PC-9 (cell line): ENCODE measurements at regions not wholly inside any gene's neighbourhood (a gene's known extent, or its start where the extent isn't known, plus 50 kb on each side); places are given as distances from the start of the nearest gene placed in this dataset.
"Not testable (repeated sequence)": the region's sequence is repeated elsewhere in the genome, so short reads cannot be mapped to it uniquely, and the experiment has no call there.

Experiments used
- BruUV-seq: library from RNA; stranded (reverse); fragments of 400-500 nt; replicated peaks from 2 replicates; lab custom pipeline; 2021; lab: Mats Ljungman, UMichigan
- CTCF ChIA-PET: fragments of 300-600 bp; sonication (Branson Sonifier 250); formaldehyde crosslinking; loops from one replicate; lab custom pipeline; 2022; ENCODE audit warnings: antibody characterized with exemption; lab: Charles Lee
- POLR2A ChIA-PET: fragments of 300-600 bp; sonication (Branson Sonifier 250); formaldehyde crosslinking; loops from one replicate; lab custom pipeline; 2022; ENCODE audit warnings: antibody characterized with exemption; ENCODE audit not compliant: unreplicated experiment; lab: Charles Lee
- DNase-seq, 2 experiments: peaks; one replicate each; pipeline versions ENCODE4 v3.0.0 to v3.0.0-alpha.2; 2015 to 2022; ENCODE audit warnings: mixed read lengths in 1 of 2
- H2AFZ ChIP-seq: fragments of 200-600 bp; sonication (generic); 2 replicates; pipeline ENCODE4 v1.8.1; 2017; ENCODE audit warnings: antibody characterized with exemption
- H3F3A ChIP-seq: fragments of 200-600 bp; sonication (generic); 2 replicates; pipeline ENCODE4 v1.8.1; 2017; ENCODE audit warnings: antibody characterized with exemption, mild to moderate bottlenecking, low read depth; ENCODE audit not compliant: insufficient read depth
- H3K27ac ChIP-seq: fragments of 200-600 bp; sonication (generic); 2 replicates; pipeline ENCODE4 v1.6.1; 2016; ENCODE audit warnings: mixed run types
- H3K27me3 ChIP-seq: fragments of 200-600 bp; sonication (generic); 2 replicates; pipeline ENCODE4 v1.6.1; 2016; ENCODE audit warnings: low read depth, mixed run types; ENCODE audit not compliant: insufficient read depth
- H3K36me3 ChIP-seq: fragments of 200-600 bp; sonication (generic); 2 replicates; pipeline ENCODE4 v1.6.1; 2016; ENCODE audit warnings: low read depth, mixed run types
- H3K4me1 ChIP-seq: fragments of 200-600 bp; sonication (generic); replicated peaks from 2 replicates; pipeline ENCODE4 v1.6.1; 2016; ENCODE audit warnings: mixed run types; ENCODE audit not compliant: insufficient read depth
- H3K4me2 ChIP-seq: fragments of 200-600 bp; sonication (generic); 2 replicates; pipeline ENCODE4 v1.6.1; 2017; ENCODE audit warnings: mixed run types
- H3K4me3 ChIP-seq: fragments of 200-600 bp; sonication (generic); 2 replicates; pipeline ENCODE4 v1.6.1; 2016; ENCODE audit warnings: mixed run types
- H3K79me2 ChIP-seq: fragments of 200-600 bp; sonication (generic); 2 replicates; pipeline ENCODE4 v1.6.1; 2017; ENCODE audit warnings: low read depth, mixed run types
- H3K9me2 ChIP-seq: fragments of 200-600 bp; sonication (generic); 2 replicates; pipeline ENCODE4 v1.8.1; 2017; ENCODE audit warnings: mild to moderate bottlenecking; ENCODE audit not compliant: insufficient read depth
- H3K9me3 ChIP-seq: fragments of 200-600 bp; sonication (generic); 2 replicates; pipeline ENCODE4 v1.8.1; 2016; ENCODE audit warnings: low read depth; ENCODE audit not compliant: insufficient read depth
- H4K20me1 ChIP-seq: fragments of 200-600 bp; sonication (generic); 2 replicates; pipeline ENCODE4 v1.8.1; 2017; ENCODE audit not compliant: insufficient read depth
- EZH2 ChIP-seq: fragments of 200-600 bp; sonication (generic); IDR thresholded peaks from 2 replicates; pipeline ENCODE4 v1.8.0; 2017; ENCODE audit warnings: antibody characterized with exemption, low read depth
- intact Hi-C: fragments of 100-400 bp; cut with micrococcal nuclease; formaldehyde crosslinking; loops from one replicate; pipeline ENCODE4 v1.10.0; 2022; ENCODE audit not compliant: unreplicated experiment
- TF ChIP-seq, protein P1 (sequence below): fragments of 200-600 bp; sonication (generic); conservative IDR thresholded peaks from 2 replicates; pipeline ENCODE4 v1.6.1; 2017; ENCODE audit warnings: mixed run types, antibody characterized with exemption, mild to moderate bottlenecking, moderate library complexity

DNA sequence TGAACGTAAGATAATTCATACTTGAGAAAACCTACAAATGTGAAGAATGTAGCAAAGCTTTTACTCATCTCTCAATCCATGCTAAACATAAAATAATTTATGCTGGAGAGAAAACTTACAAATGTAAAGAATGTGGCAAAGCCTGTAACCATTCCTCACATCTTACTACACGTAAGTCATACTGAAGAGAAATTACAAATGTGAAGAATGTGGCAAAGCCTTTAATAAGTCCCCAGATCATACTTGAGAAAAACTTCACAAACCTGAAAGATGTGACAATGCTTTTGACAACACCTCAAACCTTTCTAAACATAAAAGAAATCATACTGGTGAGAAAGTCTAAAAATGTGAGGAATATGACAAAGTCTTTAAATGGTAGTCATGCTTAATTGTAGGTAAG, 89.4 kb downstream of the ZNF675 start:
- Histone ChIP-seq H3K27ac (no peak overlapping the region), H3K79me2 (no peaks in the 10 kb centered on the region), H3K36me3 (no peaks in the 10 kb centered on the region), H3K4me1 (no peaks in the 10 kb centered on the region), H3K9me3 (no peaks in the 10 kb centered on the region; the same call in 1 of the 2 replicates), H3K4me3 (no peak overlapping the region), H3K4me2 (no peak overlapping the region), H2AFZ (no peak overlapping the region), H3K27me3 (no peaks in the 10 kb centered on the region), H4K20me1 (no peaks in the 10 kb centered on the region), H3F3A (no peaks in the 10 kb centered on the region; the same call in 1 of the 2 replicates), H3K9me2 (no peaks in the 10 kb centered on the region; the same call in 1 of the 2 replicates)
- intact Hi-C loops: no loop called here
- ChIA-PET CTCF (no interaction called here), POLR2A (no interaction called here)
- TF ChIP-seq, protein P1, sequence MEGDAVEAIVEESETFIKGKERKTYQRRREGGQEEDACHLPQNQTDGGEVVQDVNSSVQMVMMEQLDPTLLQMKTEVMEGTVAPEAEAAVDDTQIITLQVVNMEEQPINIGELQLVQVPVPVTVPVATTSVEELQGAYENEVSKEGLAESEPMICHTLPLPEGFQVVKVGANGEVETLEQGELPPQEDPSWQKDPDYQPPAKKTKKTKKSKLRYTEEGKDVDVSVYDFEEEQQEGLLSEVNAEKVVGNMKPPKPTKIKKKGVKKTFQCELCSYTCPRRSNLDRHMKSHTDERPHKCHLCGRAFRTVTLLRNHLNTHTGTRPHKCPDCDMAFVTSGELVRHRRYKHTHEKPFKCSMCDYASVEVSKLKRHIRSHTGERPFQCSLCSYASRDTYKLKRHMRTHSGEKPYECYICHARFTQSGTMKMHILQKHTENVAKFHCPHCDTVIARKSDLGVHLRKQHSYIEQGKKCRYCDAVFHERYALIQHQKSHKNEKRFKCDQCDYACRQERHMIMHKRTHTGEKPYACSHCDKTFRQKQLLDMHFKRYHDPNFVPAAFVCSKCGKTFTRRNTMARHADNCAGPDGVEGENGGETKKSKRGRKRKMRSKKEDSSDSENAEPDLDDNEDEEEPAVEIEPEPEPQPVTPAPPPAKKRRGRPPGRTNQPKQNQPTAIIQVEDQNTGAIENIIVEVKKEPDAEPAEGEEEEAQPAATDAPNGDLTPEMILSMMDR: no peak
- TF ChIP-seq EZH2: no peak
- no TSS peak for BruUV-seq
- DNase-seq: no peak

DNA sequence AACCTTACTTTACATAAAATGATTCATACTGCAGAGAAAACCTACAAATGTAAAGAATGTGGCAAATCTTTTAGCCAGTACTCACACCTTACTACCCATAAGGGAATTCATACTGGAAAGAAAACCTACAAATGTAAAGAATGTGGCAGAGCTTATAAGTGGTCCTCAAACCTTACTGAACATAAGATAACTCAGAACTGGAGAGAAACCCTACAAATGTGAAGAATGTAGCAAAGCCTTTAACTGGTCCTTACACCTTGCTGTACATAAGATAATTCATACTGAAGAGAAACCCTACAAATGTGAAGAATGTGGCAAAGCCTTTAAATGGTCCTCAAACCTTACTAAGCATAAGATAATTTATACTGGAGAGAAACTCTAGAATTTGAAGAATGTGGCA, 90.1 kb downstream of the ZNF675 start:
- ChIA-PET CTCF (no interaction called here), POLR2A (no interaction called here)
- Histone ChIP-seq H3K4me2 (no peak overlapping the region), H2AFZ (no peak overlapping the region), H3K79me2 (no peaks in the 10 kb centered on the region), H3K27me3 (no peaks in the 10 kb centered on the region), H3K27ac (no peak overlapping the region), H3F3A (no peaks in the 10 kb centered on the region; the same call in 1 of the 2 replicates), H3K9me2 (no peaks in the 10 kb centered on the region; the same call in 1 of the 2 replicates), H3K36me3 (no peaks in the 10 kb centered on the region), H3K9me3 (no peaks in the 10 kb centered on the region), H4K20me1 (no peaks in the 10 kb centered on the region), H3K4me1 (no peaks in the 10 kb centered on the region), H3K4me3 (no peak overlapping the region)
- BruUV-seq: no TSS peak
- intact Hi-C loops: no loop called here
- no peak for DNase-seq
- TF ChIP-seq, protein P1: no peak
- no peak for TF ChIP-seq EZH2

DNA sequence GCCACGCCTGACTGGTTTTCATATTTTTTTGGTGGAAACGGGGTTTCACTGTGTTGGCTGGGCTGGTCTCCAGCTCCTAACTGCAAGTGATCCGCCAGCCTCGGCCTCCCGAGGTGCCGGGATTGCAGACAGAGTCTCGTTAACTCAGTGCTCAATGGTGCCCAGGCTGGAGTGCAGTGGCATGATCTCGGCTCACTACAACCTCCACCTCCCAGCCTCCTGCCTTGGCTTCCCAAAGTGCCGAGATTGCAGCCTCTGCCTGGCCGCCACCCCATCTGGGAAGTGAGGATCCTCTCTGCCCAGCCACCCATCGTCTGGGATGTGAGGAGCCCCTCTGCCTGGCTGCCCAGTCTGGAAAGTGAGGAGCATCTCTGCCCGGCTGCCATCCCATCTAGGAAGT, 92.7 kb downstream of the ZNF675 start:
- CTCF ChIA-PET, H3K27ac ChIP-seq, BruUV-seq: not testable (repeated sequence)

DNA sequence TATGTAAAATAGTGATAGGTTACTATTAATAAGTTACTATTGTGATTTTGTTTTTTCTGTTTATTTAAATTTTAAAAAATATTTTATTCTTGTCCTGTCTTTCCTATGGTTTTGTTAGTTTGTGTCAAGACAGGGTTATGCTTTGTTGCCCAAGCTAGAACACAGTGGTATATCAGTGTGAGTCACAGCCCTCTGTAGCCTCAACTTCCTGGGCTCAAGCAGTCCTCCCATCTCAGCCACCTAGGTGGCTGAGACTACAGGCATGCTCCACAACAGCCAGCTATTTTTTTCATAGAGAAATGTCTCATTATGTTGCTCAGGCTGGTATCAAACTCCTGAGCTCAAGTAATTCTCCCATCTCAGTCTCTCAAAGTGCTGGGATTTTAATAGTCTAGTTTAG, 99.5 kb downstream of the ZNF675 start:
- intact Hi-C loops: no loop called here
- no peaks in the 10 kb centered on the region for H3K79me2 ChIP-seq
- no peak overlapping the region for H3K27ac ChIP-seq
- TF ChIP-seq, protein P1: no peak
- no peak for TF ChIP-seq EZH2
- no peaks in the 10 kb centered on the region for H4K20me1 ChIP-seq
- no peaks in the 10 kb centered on the region for H3K9me2 ChIP-seq
- H3K4me2 ChIP-seq: no peak overlapping the region
- no peaks in the 10 kb centered on the region for H3K27me3 ChIP-seq
- ChIA-PET POLR2A (no interaction called here), CTCF (no interaction called here)
- no peak overlapping the region for H3K4me3 ChIP-seq
- H3K9me3 ChIP-seq: peaks cover 17% of the 10 kb centered on the region; the same call in 1 of the 2 replicates
- H3K4me1 ChIP-seq: no peaks in the 10 kb centered on the region
- H2AFZ ChIP-seq: no peak overlapping the region
- H3K36me3 ChIP-seq: no peaks in the 10 kb centered on the region
- H3F3A ChIP-seq: no peaks in the 10 kb centered on the region
- DNase-seq: no peak
- BruUV-seq: no TSS peak

More for the DNA sequence above, 92.7 kb downstream of the ZNF675 start:
- POLR2A ChIA-PET, H2AFZ ChIP-seq, H4K20me1 ChIP-seq, H3K4me3 ChIP-seq, DNase-seq, H3K36me3 ChIP-seq, H3K79me2 ChIP-seq, H3K9me3 ChIP-seq, intact Hi-C loops, H3K9me2 ChIP-seq, H3K4me2 ChIP-seq, H3F3A ChIP-seq, H3K27me3 ChIP-seq, H3K4me1 ChIP-seq: not testable (repeated sequence)
